Activated T-cell treated with anti-CD3 and anti-CD28 coated beads, Interleukin-2, amount 50 U/mL, for 4 hours (primary cell): ENCODE measurements at regions not wholly inside any gene's neighbourhood (a gene's known extent, or its start where the extent isn't known, plus 50 kb on each side); places are given as distances from the start of the nearest gene placed in this dataset.

Experiments used
- ATAC-seq, 2 donors: fragments of 200-7000 bp; cut with Tn5 transposase; one replicate each; pipeline ENCODE4 v1.10.0; 2021
- DNase-seq: peaks from one replicate; pipeline ENCODE4 v3.0.0-alpha.2; 2020
- H3K27me3 Mint-ChIP-seq: one replicate; pipeline ENCODE4 v1.8.0; 2021; ENCODE audit warnings: low read depth, mixed read lengths
- H3K36me3 Mint-ChIP-seq: one replicate; pipeline ENCODE4 v1.8.0; 2022; ENCODE audit warnings: mixed read lengths; ENCODE audit not compliant: insufficient read depth
- H3K4me1 Mint-ChIP-seq: one replicate; pipeline ENCODE4 v1.8.0; 2021; ENCODE audit warnings: low read depth, mixed read lengths
- H3K4me3 Mint-ChIP-seq: one replicate; pipeline ENCODE4 v1.8.0; 2021; ENCODE audit warnings: mild to moderate bottlenecking, moderate library complexity, mixed read lengths
- H3K9me3 Mint-ChIP-seq: one replicate; pipeline ENCODE4 v1.8.0; 2021; ENCODE audit warnings: mixed read lengths

- Mint-ChIP-seq H3K36me3 (no peaks in the 10 kb centered on the region), H3K4me3 (no peak overlapping the region), H3K27me3 (no peaks in the 10 kb centered on the region), H3K9me3 (no peaks in the 10 kb centered on the region), H3K4me1 (no peaks in the 10 kb centered on the region)
- DNase-seq (no peak), ATAC-seq (no peak)
These were observed 120.6 kb upstream of the PAQR3 start for GRCh38 chr4:79059631-79060399.

DNA sequence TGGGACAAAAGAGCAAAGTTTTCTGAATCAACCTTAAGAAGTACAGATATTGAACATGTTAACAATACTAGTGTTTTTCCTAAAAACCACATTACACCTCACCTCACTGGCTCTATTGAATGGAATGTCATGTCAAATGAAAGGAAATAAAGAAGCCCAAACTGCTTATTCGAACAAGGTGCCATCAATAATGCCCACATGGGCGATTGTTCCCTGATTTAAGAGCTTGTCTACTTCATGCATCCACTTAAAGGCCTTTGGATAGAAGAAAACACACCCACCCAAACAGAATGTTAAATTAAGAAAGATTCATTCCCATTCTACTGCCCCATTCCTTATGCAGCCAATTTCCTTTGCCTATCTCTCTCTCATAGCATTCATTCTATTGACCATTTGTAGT, 118.5 kb upstream of the PAQR3 start:
- Mint-ChIP-seq H3K27me3 (no peaks in the 10 kb centered on the region), H3K36me3 (no peaks in the 10 kb centered on the region), H3K4me1 (no peaks in the 10 kb centered on the region), H3K9me3 (no peaks in the 10 kb centered on the region), H3K4me3 (no peak overlapping the region)
- DNase-seq (no peak), ATAC-seq (no peak)

GRCh38 chr4:79053754-79054153, 114.5 kb upstream of the PAQR3 start:
- Mint-ChIP-seq H3K9me3 (no peaks in the 10 kb centered on the region), H3K36me3 (no peaks in the 10 kb centered on the region), H3K4me3 (no peak overlapping the region), H3K27me3 (no peaks in the 10 kb centered on the region), H3K4me1 (no peaks in the 10 kb centered on the region)
- ATAC-seq (no peak), DNase-seq (no peak)

DNA sequence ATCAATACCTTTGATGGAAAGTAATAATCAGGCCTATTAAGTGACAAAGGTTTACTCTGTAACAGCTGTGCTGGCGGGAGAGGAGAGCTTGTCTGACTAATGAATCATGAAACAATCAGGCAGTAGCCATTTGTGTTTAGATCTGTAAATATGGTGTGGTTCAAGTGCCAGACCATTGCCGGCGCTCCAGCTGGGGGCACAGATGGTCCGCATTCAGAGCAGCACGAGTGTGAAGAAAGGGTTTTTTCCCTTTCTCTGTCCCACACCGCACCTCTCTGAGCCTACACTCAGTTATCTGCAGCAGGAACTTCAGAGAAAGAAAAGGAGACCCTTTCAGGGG, 111.3 kb upstream of the PAQR3 start:
- Mint-ChIP-seq H3K27me3 (no peaks in the 10 kb centered on the region), H3K4me3 (no peak overlapping the region), H3K9me3 (no peaks in the 10 kb centered on the region), H3K36me3 (no peaks in the 10 kb centered on the region), H3K4me1 (no peaks in the 10 kb centered on the region)
- no peak for DNase-seq
- no peak for ATAC-seq

DNA sequence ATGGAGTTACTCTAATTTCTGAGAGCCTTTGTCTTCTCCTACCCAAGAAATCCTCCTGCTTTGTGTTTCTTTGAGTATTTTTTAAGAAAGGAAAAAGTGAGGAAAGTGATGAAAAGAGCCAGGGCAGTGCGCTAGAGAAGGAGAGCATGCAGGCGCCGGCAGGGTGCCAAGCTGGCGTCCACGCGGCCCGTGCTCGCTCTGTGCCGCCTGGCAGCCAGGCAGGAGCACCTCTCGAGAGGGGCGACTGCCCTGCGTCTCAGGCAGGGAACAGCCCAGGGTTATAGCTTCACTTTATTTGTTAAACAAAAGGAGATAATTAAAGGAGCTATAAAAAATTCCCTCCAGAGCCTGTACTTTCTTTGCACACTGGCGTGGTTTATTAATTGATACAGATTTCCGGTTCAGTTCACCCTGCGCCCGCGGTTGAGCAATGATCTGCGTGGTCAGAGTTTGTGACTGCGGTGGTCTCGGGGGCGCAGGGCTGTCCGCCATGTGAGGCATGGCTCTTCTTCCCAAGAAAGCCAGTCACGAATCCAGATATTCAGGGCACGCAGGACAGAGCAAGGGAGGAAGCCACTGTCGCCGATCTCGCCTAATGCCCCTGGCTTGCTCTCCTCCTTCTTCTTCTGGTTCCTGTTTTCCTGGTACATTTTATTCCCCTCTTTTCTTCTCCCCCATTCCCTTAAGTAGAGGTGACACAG, 110.8 kb upstream of the PAQR3 start:
- H3K4me3 Mint-ChIP-seq, result no peak overlapping the region
- H3K4me1 Mint-ChIP-seq, result no peaks in the 10 kb centered on the region
- no peak for ATAC-seq
- DNase-seq, result no peak
- H3K27me3 Mint-ChIP-seq, result no peaks in the 10 kb centered on the region
- no peaks in the 10 kb centered on the region for H3K36me3 Mint-ChIP-seq
- no peaks in the 10 kb centered on the region for H3K9me3 Mint-ChIP-seq

DNA sequence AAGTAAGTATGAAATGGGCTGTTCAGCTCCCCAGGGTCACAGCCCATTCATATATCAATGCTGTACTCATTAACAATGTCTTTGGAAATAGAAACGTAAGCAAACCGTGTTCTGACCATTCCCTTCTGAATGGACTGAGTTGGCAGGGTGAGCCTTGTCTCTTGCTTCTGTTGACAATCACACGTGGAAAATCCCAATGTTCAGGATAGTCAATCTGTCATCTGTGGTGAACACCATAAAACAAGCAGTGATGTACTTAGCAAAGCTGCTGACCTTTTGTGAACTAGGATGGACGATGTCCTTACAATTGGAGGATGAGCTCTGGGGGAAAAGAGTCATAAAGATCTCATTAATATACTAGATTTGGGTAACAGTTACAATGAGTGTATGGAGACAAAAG, 109.6 kb upstream of the PAQR3 start:
- Mint-ChIP-seq H3K27me3 (no peaks in the 10 kb centered on the region), H3K4me3 (no peak overlapping the region), H3K36me3 (no peaks in the 10 kb centered on the region), H3K4me1 (no peaks in the 10 kb centered on the region), H3K9me3 (no peaks in the 10 kb centered on the region)
- DNase-seq (no peak), ATAC-seq (no peak)

DNA sequence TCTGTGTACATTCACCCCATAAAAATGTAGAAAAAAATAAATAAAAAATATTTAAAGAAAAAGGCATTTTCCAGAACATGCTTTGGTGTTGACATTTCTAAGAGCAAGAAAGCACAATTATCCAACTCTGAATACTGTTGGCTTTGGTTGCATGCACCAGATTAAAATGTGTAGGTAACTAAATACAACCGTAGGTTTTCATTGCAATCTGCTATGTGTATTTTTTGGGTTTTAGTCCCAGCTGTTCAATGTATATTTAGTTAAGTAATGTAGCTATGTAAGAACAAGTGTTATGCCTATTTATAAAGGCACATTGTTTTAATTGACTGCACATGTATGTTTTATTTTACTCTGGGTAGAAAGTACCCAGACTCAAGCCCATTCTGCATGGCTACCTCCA, 108.1 kb upstream of the PAQR3 start:
- Mint-ChIP-seq H3K36me3 (no peaks in the 10 kb centered on the region), H3K4me1 (no peaks in the 10 kb centered on the region), H3K9me3 (no peaks in the 10 kb centered on the region), H3K4me3 (no peak overlapping the region), H3K27me3 (no peaks in the 10 kb centered on the region)
- ATAC-seq, result no peak
- no peak for DNase-seq

DNA sequence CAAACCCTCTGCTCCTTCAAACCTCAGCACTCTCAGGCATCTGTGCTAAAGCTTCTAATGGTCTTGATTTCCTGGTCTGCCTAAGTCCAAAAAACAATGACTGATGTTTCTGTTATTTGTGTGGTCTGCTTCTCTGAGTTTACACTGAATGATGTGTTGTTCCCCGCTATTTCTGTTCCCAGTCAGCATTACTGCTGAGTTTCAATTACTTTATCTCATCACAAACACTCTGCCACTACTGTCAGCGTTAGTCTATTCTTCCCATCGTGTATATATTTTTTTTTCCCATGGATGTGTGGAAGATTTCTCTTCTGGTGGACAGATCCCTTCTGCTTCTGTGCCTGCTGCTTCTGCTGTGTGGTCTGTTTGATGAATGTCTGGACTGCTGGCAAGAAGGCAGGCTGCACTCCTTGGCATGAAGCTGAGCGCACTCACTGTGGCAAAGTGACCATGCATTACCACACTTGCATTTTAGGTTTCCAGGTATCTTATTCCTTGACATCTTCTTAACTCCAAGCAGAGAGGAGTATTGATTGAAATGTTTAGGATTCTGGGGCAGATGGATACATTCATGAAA, 106.9 kb upstream of the PAQR3 start:
- no peaks in the 10 kb centered on the region for H3K9me3 Mint-ChIP-seq
- ATAC-seq (no peak), DNase-seq (no peak)
- H3K4me1 Mint-ChIP-seq, result no peaks in the 10 kb centered on the region
- H3K36me3 Mint-ChIP-seq, result no peaks in the 10 kb centered on the region
- no peak overlapping the region for H3K4me3 Mint-ChIP-seq
- no peaks in the 10 kb centered on the region for H3K27me3 Mint-ChIP-seq

- ATAC-seq, result no peak
- H3K4me1 Mint-ChIP-seq, result no peaks in the 10 kb centered on the region
- no peaks in the 10 kb centered on the region for H3K9me3 Mint-ChIP-seq
- H3K36me3 Mint-ChIP-seq, result no peaks in the 10 kb centered on the region
- H3K4me3 Mint-ChIP-seq, result no peak overlapping the region
- no peaks in the 10 kb centered on the region for H3K27me3 Mint-ChIP-seq
- no peak for DNase-seq
These were observed 105.0 kb upstream of the PAQR3 start for GRCh38 chr4:79044141-79044659.

GRCh38 chr4:79043138-79043537, 103.9 kb upstream of the PAQR3 start:
- no peak for DNase-seq
- ATAC-seq, result no peak
- Mint-ChIP-seq H3K9me3 (no peaks in the 10 kb centered on the region), H3K4me3 (no peak overlapping the region), H3K4me1 (no peaks in the 10 kb centered on the region), H3K36me3 (no peaks in the 10 kb centered on the region), H3K27me3 (no peaks in the 10 kb centered on the region)

DNA sequence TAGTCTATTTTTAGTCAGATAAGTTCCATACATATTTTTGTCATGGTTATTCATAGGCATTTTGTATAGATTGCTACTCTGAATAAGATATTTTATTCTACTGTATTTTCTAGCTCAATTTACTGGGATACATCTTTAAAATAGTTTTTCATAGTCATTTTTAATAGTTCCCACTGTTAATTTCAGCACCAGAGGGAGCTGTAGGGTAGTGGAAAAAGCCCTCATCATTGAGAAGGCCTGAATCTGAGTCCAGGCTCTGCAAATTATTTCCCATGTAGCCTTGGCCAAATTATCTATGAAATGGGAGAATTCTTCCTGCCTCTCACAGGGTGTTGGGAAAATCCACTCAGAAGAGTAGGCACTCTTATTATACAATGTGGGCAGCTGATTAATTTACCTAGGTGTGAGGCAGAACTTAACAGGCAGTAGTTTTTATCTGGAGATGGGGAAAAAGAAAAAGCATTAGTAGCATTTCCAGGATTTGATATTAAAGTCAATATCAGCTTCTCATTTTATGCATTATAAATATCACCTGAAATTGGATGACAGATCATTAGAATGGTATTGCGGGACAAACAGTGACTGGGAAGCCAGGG, 102.9 kb upstream of the PAQR3 start:
- Mint-ChIP-seq H3K4me1 (no peaks in the 10 kb centered on the region), H3K36me3 (no peaks in the 10 kb centered on the region), H3K9me3 (no peaks in the 10 kb centered on the region), H3K27me3 (no peaks in the 10 kb centered on the region), H3K4me3 (no peak overlapping the region)
- DNase-seq (no peak), ATAC-seq (no peak)

GRCh38 chr4:79034544-79034943, 95.3 kb upstream of the PAQR3 start:
- no peaks in the 10 kb centered on the region for H3K4me1 Mint-ChIP-seq
- H3K36me3 Mint-ChIP-seq, result no peaks in the 10 kb centered on the region
- no peaks in the 10 kb centered on the region for H3K9me3 Mint-ChIP-seq
- no peak for ATAC-seq
- no peak overlapping the region for H3K4me3 Mint-ChIP-seq
- no peaks in the 10 kb centered on the region for H3K27me3 Mint-ChIP-seq
- DNase-seq, result no peak

DNA sequence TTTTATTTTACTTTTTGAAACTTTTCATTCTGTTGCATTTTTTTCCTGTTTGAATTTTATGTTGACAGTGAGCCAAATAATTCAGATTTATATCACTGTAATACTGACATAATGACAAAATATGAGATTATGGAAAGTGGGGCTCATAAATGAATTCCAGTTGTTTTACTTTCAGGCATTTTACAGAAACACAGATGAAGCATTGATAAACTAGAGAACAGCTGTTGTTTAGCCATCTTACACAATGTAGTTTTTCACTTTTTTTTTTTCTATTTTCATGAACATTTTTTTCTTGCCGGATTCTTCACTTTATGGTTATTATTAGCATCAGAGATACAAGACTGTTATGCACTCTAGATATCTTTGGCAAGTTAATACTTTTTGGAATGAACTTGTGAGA, 91.7 kb upstream of the PAQR3 start:
- DNase-seq (no peak), ATAC-seq (no peak)
- no peaks in the 10 kb centered on the region for H3K9me3 Mint-ChIP-seq
- peaks cover 2% of the 10 kb centered on the region for H3K27me3 Mint-ChIP-seq
- no peaks in the 10 kb centered on the region for H3K36me3 Mint-ChIP-seq
- H3K4me1 Mint-ChIP-seq, result no peaks in the 10 kb centered on the region
- H3K4me3 Mint-ChIP-seq, result no peak overlapping the region

GRCh38 chr4:79027656-79028055, 88.4 kb upstream of the PAQR3 start:
- no peak for DNase-seq

DNA sequence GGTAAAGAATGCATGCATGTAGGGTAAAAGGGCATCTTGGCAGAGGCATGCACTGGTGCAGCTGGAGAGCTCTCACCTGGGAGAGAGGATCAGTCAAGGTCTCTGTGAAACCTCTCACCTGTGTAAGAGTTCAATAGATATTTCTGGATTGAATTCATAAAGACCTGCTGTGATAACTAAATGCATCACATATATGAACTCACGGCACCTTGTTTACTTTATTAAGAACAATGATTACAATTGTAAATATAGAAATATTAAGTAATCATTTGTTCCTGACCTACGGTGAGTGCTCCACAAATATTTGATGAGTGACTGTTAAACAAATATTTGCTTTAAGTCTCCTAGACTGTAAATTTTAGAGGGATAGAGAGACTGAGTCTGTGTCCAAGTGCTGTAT, 85.9 kb upstream of the PAQR3 start:
- H3K9me3 Mint-ChIP-seq, result no peaks in the 10 kb centered on the region
- peaks cover 4% of the 10 kb centered on the region for H3K27me3 Mint-ChIP-seq

More at GRCh38 chr4:79027656-79028055, 88.4 kb upstream of the PAQR3 start:
- Mint-ChIP-seq H3K4me1 (no peaks in the 10 kb centered on the region), H3K4me3 (no peak overlapping the region), H3K27me3 (peaks cover 2% of the 10 kb centered on the region), H3K9me3 (no peaks in the 10 kb centered on the region), H3K36me3 (no peaks in the 10 kb centered on the region)
- no peak for ATAC-seq

More for the DNA sequence above, 85.9 kb upstream of the PAQR3 start:
- Mint-ChIP-seq H3K4me1 (no peaks in the 10 kb centered on the region), H3K4me3 (no peak overlapping the region), H3K36me3 (no peaks in the 10 kb centered on the region)
- no peak for ATAC-seq
- no peak for DNase-seq
